GM12878 (cell line): ENCODE measurements at regions not wholly inside any gene's neighbourhood (a gene's known extent, or its start where the extent isn't known, plus 50 kb on each side); places are given as distances from the start of the nearest gene placed in this dataset.

Source experiments
- CTCF ChIP-seq, 3 experiments: IDR thresholded peaks in 2 of 3; conservative IDR thresholded peaks in 1 of 3; 2 replicates each; pipeline ENCODE4 v1.5.1; 2011; ENCODE audit warnings: low read depth in 3 of 3, low read length in 3 of 3, mild to moderate bottlenecking in 3 of 3, control low read depth in 2 of 3, moderate library complexity in 2 of 3, inconsistent platforms in 1 of 3, mixed read lengths in 1 of 3; ENCODE audit not compliant: control insufficient read depth in 2 of 3, insufficient read depth in 1 of 3; ENCODE audit errors: extremely low read depth in 1 of 3
- DPF2 ChIP-seq: fragments of 450-650 bp; IDR thresholded peaks from 2 replicates; pipeline ENCODE4 v1.6.1; 2017; ENCODE audit warnings: mild to moderate bottlenecking
- FOXK2 ChIP-seq: fragments of 450-650 bp; IDR thresholded peaks from 2 replicates; pipeline ENCODE4 v1.6.1; 2017; ENCODE audit warnings: mild to moderate bottlenecking, moderate library complexity
- NBN ChIP-seq: fragments of 450-650 bp; IDR thresholded peaks from 2 replicates; pipeline ENCODE4 v1.6.1; 2016
- NFYA ChIP-seq: IDR thresholded peaks from 2 replicates; pipeline ENCODE4 v1.6.1; 2011; ENCODE audit warnings: low read depth, mild to moderate bottlenecking, low read length, improper control_type of control experiment, borderline replicate concordance
- PML ChIP-seq: IDR thresholded peaks from 2 replicates; pipeline ENCODE4 v1.6.1; 2012; ENCODE audit warnings: low read length, inconsistent platforms
- SP1 ChIP-seq: IDR thresholded peaks from one replicate; pipeline ENCODE4 v1.6.1; 2011; ENCODE audit warnings: low read depth, low read length
- YBX1 ChIP-seq: fragments of 450-650 bp; IDR thresholded peaks from 2 replicates; pipeline ENCODE4 v1.6.1; 2016; ENCODE audit warnings: antibody characterized with exemption
- ZNF24 ChIP-seq: fragments of 450-650 bp; IDR thresholded peaks from 2 replicates; pipeline ENCODE4 v1.6.1; 2017; ENCODE audit warnings: antibody characterized with exemption, mild to moderate bottlenecking
- TF ChIP-seq, protein P1 (sequence below): fragments of 450-650 bp; conservative IDR thresholded peaks from 2 replicates; pipeline ENCODE4 v1.6.1; 2017; ENCODE audit warnings: mild to moderate bottlenecking, moderate library complexity
- TF ChIP-seq, protein P2 (sequence below): fragments of 450-650 bp; IDR thresholded peaks from 2 replicates; pipeline ENCODE4 v1.6.1; 2016; ENCODE audit warnings: mild to moderate bottlenecking

GRCh38 chr3:96225494-96225893, 588.9 kb upstream of the EPHA6 start (continued):
- TF ChIP-seq NBN (no peak), NFYA (no peak), PML (no peak), FOXK2 (no peak), SP1 (no peak), YBX1 (no peak), ZNF24 (no peak), DPF2 (no peak), CTCF (IDR thresholded peaks at IDR 0.05 in 2 of 3, conservative IDR thresholded peaks at IDR 0.05 in 1 of 3; ENCODE audit: control insufficient read depth in 2 of 3, extremely low read depth in 1 of 3, insufficient read depth in 1 of 3, low read depth in 3 of 3, low read length in 3 of 3) (no peak)
- TF ChIP-seq, protein P1, sequence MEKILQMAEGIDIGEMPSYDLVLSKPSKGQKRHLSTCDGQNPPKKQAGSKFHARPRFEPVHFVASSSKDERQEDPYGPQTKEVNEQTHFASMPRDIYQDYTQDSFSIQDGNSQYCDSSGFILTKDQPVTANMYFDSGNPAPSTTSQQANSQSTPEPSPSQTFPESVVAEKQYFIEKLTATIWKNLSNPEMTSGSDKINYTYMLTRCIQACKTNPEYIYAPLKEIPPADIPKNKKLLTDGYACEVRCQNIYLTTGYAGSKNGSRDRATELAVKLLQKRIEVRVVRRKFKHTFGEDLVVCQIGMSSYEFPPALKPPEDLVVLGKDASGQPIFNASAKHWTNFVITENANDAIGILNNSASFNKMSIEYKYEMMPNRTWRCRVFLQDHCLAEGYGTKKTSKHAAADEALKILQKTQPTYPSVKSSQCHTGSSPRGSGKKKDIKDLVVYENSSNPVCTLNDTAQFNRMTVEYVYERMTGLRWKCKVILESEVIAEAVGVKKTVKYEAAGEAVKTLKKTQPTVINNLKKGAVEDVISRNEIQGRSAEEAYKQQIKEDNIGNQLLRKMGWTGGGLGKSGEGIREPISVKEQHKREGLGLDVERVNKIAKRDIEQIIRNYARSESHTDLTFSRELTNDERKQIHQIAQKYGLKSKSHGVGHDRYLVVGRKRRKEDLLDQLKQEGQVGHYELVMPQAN, result no peak
- TF ChIP-seq, protein P2, sequence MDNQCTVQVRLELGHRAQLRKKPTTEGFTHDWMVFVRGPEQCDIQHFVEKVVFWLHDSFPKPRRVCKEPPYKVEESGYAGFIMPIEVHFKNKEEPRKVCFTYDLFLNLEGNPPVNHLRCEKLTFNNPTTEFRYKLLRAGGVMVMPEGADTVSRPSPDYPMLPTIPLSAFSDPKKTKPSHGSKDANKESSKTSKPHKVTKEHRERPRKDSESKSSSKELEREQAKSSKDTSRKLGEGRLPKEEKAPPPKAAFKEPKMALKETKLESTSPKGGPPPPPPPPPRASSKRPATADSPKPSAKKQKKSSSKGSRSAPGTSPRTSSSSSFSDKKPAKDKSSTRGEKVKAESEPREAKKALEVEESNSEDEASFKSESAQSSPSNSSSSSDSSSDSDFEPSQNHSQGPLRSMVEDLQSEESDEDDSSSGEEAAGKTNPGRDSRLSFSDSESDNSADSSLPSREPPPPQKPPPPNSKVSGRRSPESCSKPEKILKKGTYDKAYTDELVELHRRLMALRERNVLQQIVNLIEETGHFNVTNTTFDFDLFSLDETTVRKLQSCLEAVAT, result no peak
